ENCODE measurements at regions not wholly inside any gene's neighbourhood (a gene's known extent, or its start where the extent isn't known, plus 50 kb on each side); places are given as distances from the start of the nearest gene placed in this dataset.

DNA sequence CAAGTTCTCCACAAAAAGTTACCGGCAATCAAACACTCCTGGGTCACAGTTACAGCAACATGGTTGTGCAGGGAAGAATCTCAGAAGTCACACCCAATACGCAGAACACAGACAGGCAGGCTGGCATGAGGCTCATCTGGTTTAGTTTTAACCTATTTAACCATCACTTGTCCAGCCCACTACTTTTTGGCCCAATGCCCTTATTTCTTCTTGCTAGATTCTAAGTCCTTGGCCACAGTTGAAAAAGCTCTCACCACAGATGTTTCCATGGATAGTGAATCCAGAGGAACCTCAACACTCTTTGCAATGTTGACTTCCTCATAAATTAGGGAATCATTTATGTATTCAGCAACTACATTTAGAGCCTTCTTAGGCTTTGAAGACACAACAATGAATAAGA lies 50.7 kb upstream of the FNDC3A start:
- Histone ChIP-seq H3K4me3 (replicated peaks; ENCODE audit: insufficient read depth, low read length) (no peak overlapping the region), H3K27me3 (ENCODE audit: insufficient read depth, poor library complexity, severe bottlenecking) (no peaks in the 10 kb centered on the region), H3K27ac (replicated peaks) (no peak overlapping the region)
- no peak for TF ChIP-seq SPI1 (IDR thresholded peaks at IDR 0.05; ENCODE audit: borderline replicate concordance, low read depth)
- TF ChIP-seq, protein P1, sequence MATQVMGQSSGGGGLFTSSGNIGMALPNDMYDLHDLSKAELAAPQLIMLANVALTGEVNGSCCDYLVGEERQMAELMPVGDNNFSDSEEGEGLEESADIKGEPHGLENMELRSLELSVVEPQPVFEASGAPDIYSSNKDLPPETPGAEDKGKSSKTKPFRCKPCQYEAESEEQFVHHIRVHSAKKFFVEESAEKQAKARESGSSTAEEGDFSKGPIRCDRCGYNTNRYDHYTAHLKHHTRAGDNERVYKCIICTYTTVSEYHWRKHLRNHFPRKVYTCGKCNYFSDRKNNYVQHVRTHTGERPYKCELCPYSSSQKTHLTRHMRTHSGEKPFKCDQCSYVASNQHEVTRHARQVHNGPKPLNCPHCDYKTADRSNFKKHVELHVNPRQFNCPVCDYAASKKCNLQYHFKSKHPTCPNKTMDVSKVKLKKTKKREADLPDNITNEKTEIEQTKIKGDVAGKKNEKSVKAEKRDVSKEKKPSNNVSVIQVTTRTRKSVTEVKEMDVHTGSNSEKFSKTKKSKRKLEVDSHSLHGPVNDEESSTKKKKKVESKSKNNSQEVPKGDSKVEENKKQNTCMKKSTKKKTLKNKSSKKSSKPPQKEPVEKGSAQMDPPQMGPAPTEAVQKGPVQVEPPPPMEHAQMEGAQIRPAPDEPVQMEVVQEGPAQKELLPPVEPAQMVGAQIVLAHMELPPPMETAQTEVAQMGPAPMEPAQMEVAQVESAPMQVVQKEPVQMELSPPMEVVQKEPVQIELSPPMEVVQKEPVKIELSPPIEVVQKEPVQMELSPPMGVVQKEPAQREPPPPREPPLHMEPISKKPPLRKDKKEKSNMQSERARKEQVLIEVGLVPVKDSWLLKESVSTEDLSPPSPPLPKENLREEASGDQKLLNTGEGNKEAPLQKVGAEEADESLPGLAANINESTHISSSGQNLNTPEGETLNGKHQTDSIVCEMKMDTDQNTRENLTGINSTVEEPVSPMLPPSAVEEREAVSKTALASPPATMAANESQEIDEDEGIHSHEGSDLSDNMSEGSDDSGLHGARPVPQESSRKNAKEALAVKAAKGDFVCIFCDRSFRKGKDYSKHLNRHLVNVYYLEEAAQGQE (IDR thresholded peaks at IDR 0.05; ENCODE audit: insufficient replicate concordance, low read depth) = no peak
- no peak for TF ChIP-seq POLR2AphosphoS5 (IDR thresholded peaks at IDR 0.05; ENCODE audit: low read depth)
- TF ChIP-seq, protein P2, sequence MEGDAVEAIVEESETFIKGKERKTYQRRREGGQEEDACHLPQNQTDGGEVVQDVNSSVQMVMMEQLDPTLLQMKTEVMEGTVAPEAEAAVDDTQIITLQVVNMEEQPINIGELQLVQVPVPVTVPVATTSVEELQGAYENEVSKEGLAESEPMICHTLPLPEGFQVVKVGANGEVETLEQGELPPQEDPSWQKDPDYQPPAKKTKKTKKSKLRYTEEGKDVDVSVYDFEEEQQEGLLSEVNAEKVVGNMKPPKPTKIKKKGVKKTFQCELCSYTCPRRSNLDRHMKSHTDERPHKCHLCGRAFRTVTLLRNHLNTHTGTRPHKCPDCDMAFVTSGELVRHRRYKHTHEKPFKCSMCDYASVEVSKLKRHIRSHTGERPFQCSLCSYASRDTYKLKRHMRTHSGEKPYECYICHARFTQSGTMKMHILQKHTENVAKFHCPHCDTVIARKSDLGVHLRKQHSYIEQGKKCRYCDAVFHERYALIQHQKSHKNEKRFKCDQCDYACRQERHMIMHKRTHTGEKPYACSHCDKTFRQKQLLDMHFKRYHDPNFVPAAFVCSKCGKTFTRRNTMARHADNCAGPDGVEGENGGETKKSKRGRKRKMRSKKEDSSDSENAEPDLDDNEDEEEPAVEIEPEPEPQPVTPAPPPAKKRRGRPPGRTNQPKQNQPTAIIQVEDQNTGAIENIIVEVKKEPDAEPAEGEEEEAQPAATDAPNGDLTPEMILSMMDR (IDR thresholded peaks at IDR 0.05; ENCODE audit: insufficient read depth, low read length) = no peak
- TF ChIP-seq GABPA (IDR thresholded peaks at IDR 0.05; ENCODE audit: low read depth) = no peak
- DNase-seq (ENCODE audit: low read depth in 1 of 2, low spot score in 1 of 2) = no peak

Measured in HL-60 (cell line).